ENCODE measurements at regions not wholly inside any gene's neighbourhood (a gene's known extent, or its start where the extent isn't known, plus 50 kb on each side); places are given as distances from the start of the nearest gene placed in this dataset.

- FAIRE-seq (no peak), DNase-seq (ENCODE audit: low read depth) (no peak)
- Histone ChIP-seq H3K9me3 (ENCODE audit: insufficient read depth, low read depth, low read length) (no peaks in the 10 kb centered on the region), H4K20me1 (ENCODE audit: insufficient read depth, low read length) (no peaks in the 10 kb centered on the region), H2AFZ (ENCODE audit: low read depth, low read length) (no peak overlapping the region), H3K27me3 (ENCODE audit: insufficient read depth, low read length) (peaks cover 35% of the 10 kb centered on the region), H3K4me1 (ENCODE audit: insufficient read depth, low read length) (no peaks in the 10 kb centered on the region), H3K9ac (ENCODE audit: low read length) (no peak overlapping the region), H3K79me2 (ENCODE audit: insufficient read depth, low read length) (no peaks in the 10 kb centered on the region), H3K4me2 (ENCODE audit: low read length) (no peak overlapping the region), H3K4me3 (ENCODE audit: insufficient read depth, low read depth, low read length) (no peak overlapping the region), H3K27ac (ENCODE audit: low read depth, low read length) (no peak overlapping the region), H3K36me3 (ENCODE audit: insufficient read depth, low read length) (no peaks in the 10 kb centered on the region)
- Mint-ChIP-seq H3K4me3 (ENCODE audit: unreplicated experiment) (no peak overlapping the region), H3K4me1 (ENCODE audit: low read depth, unreplicated experiment) (no peaks in the 10 kb centered on the region), H3K27me3 (ENCODE audit: low read depth, unreplicated experiment) (peaks cover 64% of the 10 kb centered on the region), H3K27ac (ENCODE audit: unreplicated experiment) (no peak overlapping the region), H3K36me3 (ENCODE audit: low read depth, unreplicated experiment) (no peaks in the 10 kb centered on the region), H3K9me3 (ENCODE audit: unreplicated experiment) (peaks cover 2% of the 10 kb centered on the region)
- TF ChIP-seq EZH2 (IDR thresholded peaks at IDR 0.05; ENCODE audit: insufficient read depth, low read length) = no peak
- TF ChIP-seq CTCF (IDR thresholded peaks at IDR 0.05; ENCODE audit: insufficient read depth, low read depth, low read length) = no peak
Observed at GRCh38 chr9:126561582-126561981, 52.1 kb upstream of the LMX1B start.

- FAIRE-seq = no peak
- Histone ChIP-seq H3K27ac (ENCODE audit: low read depth, low read length) (no peak overlapping the region), H3K9ac (ENCODE audit: low read length) (no peak overlapping the region), H3K36me3 (ENCODE audit: insufficient read depth, low read length) (no peaks in the 10 kb centered on the region), H3K27me3 (ENCODE audit: insufficient read depth, low read length) (peaks cover 39% of the 10 kb centered on the region), H2AFZ (ENCODE audit: low read depth, low read length) (no peak overlapping the region), H3K4me1 (ENCODE audit: insufficient read depth, low read length) (no peaks in the 10 kb centered on the region), H3K79me2 (ENCODE audit: insufficient read depth, low read length) (no peaks in the 10 kb centered on the region), H4K20me1 (ENCODE audit: insufficient read depth, low read length) (no peaks in the 10 kb centered on the region), H3K9me3 (ENCODE audit: insufficient read depth, low read depth, low read length) (no peaks in the 10 kb centered on the region), H3K4me2 (ENCODE audit: low read length) (no peak overlapping the region), H3K4me3 (ENCODE audit: insufficient read depth, low read depth, low read length) (no peak overlapping the region)
- Mint-ChIP-seq H3K27me3 (ENCODE audit: low read depth, unreplicated experiment) (peaks cover 52% of the 10 kb centered on the region), H3K4me1 (ENCODE audit: low read depth, unreplicated experiment) (no peaks in the 10 kb centered on the region), H3K4me3 (ENCODE audit: unreplicated experiment) (no peak overlapping the region), H3K27ac (ENCODE audit: unreplicated experiment) (no peak overlapping the region), H3K9me3 (ENCODE audit: unreplicated experiment) (peaks cover 2% of the 10 kb centered on the region), H3K36me3 (ENCODE audit: low read depth, unreplicated experiment) (no peaks in the 10 kb centered on the region)
- DNase-seq (ENCODE audit: low read depth) = no peak
- TF ChIP-seq EZH2 (IDR thresholded peaks at IDR 0.05; ENCODE audit: insufficient read depth, low read length) (no peak), CTCF (IDR thresholded peaks at IDR 0.05; ENCODE audit: insufficient read depth, low read depth, low read length) (no peak)
Observed at GRCh38 chr9:126563556-126563955, 50.2 kb upstream of the LMX1B start.
